Skin epidermis (tissue), 12 donors: ENCODE measurements at regions not wholly inside any gene's neighbourhood (a gene's known extent, or its start where the extent isn't known, plus 50 kb on each side); places are given as distances from the start of the nearest gene placed in this dataset.
"Not testable (repeated sequence)": the region's sequence is repeated elsewhere in the genome, so short reads cannot be mapped to it uniquely, and the experiment has no call there.

Experiments used
- H3K27ac ChIP-seq, 21 experiments: fragments of 200-600 bp; sonication (generic) in 11 of 21; one replicate each; pipeline ENCODE4 v1.5.0; 2020; ENCODE audit warnings: mild to moderate bottlenecking in 3 of 21, inconsistent platforms in 2 of 21, moderate library complexity in 2 of 21
- H3K4me3 ChIP-seq, 7 experiments: fragments of 200-600 bp; sonication (generic) in 2 of 7; one replicate each; pipeline ENCODE4 v1.5.0; 2020; ENCODE audit warnings: inconsistent platforms in 2 of 7, mild to moderate bottlenecking in 2 of 7, moderate library complexity in 1 of 7

- no peak overlapping the region for H3K4me3 ChIP-seq
- no peak overlapping the region for H3K27ac ChIP-seq
Observed at GRCh38 chr12:38016602-38017001, 300.0 kb upstream of the ALG10B start.

GRCh38 chr12:38025916-38026315, 290.7 kb upstream of the ALG10B start:
- no peak overlapping the region for H3K4me3 ChIP-seq
- no peak overlapping the region for H3K27ac ChIP-seq

DNA sequence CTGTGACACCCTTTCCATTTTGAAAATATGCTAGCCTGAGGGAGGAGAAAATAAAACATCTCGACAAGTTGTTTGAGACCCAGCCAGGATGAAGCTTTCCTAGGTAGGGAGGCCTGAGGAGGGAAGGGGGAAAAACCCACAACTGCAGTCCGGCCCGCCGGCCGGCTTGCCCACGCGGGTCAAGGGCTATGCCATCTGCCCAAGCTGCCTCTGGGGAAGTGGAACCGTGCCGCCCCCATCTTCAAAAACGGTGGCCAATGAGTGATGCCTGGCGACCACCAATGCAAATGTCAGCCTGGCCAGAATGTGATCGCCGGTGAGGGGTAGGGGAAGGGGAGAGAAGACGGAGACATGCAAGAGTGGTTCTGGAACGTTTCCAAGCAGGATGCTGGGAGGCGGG, 263.5 kb upstream of the ALG10B start:
- Histone ChIP-seq H3K27ac (no peak overlapping the region), H3K4me3 (no peak overlapping the region)

DNA sequence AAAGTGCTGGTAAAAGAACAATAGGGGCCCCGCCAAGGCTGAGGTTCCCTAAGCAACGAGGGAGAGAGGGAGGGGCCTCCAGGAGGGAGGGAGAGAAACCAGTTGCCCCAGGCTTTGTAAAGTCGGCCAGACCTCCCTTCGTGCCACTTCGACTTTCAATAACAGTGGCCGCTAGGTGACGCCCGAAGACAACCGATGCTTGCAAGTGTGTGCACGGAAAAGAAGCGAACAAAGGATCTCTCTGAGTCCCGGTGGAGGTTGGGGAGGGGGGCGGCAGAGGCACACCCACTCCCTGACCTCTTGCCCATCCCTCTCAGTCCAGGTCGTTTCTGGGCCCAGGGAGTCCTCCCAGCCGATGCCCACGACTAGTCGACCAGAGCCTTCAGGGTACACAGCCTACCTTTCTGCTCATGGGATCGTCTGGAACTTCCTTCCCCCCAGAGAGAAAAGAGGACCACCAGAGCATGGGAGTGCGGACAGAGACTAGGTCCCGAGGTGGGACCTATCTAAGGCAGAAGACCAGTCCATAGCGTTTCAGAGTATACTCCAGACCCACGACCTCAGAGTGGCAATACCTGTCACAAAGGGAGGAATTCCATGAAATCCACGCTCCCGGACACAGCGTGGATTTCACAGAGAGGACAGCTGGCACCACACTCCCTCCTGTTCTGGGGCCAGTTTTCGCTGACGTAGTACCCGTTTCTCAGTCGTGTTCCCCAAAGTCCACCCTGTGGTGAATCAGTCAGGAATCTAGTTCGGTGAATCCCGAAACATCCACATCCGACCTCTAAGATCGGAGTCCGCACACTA, 262.7 kb upstream of the ALG10B start:
- Histone ChIP-seq H3K27ac (no peak overlapping the region), H3K4me3 (no peak overlapping the region)

- H3K27ac ChIP-seq = no peak overlapping the region
- no peak overlapping the region for H3K4me3 ChIP-seq
Observed at GRCh38 chr12:38056701-38057689, 259.6 kb upstream of the ALG10B start.

GRCh38 chr12:38099686-38100085, 216.9 kb upstream of the ALG10B start:
- Histone ChIP-seq H3K27ac (no peak overlapping the region), H3K4me3 (no peak overlapping the region)

GRCh38 chr12:38101753-38102152, 214.8 kb upstream of the ALG10B start:
- Histone ChIP-seq H3K4me3 (no peak overlapping the region), H3K27ac (no peak overlapping the region)

DNA sequence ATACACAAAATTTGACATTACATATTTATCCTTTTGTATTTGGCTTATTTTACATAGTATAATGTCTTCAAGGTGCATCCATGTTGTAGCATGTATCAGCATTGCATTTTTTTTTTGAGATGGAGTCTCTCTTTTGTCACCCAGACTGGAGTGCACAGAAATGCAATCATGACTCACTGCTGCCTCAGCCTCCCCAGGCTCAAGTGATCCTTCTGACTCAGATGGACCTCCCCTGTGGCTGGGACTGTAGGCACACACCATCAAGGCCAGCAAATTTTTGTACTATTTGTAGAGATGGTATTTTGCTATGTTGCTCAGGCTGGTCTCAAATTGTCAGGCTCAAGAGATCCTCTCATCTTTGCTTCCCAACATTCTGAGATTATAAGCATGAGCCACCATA, 214.4 kb upstream of the ALG10B start:
- no peak overlapping the region for H3K27ac ChIP-seq
- no peak overlapping the region for H3K4me3 ChIP-seq

GRCh38 chr12:38110026-38110699, 206.4 kb upstream of the ALG10B start:
- Histone ChIP-seq H3K27ac (no peak overlapping the region), H3K4me3 (no peak overlapping the region)

DNA sequence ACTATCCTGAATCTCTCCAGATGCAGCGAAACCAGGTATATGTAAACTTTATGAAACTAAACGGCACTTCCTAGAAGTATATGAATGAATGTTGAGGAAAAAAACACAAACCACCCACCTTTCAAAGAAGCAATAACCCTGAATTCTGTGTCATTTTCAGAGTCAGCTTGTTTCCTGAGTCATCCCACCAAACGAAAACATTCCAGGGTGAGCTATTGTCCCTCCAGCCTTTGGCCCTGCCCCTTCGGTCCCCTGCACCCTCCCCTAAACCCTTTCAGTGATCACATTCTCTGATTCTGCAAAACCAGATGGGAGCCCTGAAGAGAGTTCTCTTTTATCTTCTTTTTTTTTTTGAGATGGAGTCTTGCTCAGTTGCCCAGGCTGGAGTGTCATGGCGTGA, 202.6 kb upstream of the ALG10B start:
- Histone ChIP-seq H3K27ac (no peak overlapping the region), H3K4me3 (no peak overlapping the region)

- no peak overlapping the region for H3K4me3 ChIP-seq
- no peak overlapping the region for H3K27ac ChIP-seq
Observed at GRCh38 chr12:38116968-38117367, 199.6 kb upstream of the ALG10B start.

DNA sequence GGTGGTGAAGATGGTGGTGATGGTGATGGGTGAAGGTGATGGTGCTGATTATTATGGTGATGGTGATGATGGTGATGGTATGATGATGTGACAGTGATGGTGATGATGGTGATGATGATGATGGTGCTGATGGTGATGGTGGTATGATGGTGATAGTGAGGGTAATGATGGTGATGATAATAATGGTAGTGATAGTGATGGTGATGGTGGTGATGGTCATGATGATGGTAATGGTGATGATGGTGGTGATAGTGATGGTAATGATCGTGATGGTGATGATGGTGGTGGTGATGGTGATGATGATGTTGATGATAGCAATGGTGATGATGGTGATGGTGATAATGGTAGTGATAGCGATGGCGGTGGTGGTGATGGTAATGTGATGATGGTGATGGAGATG, 197.9 kb upstream of the ALG10B start:
- H3K27ac ChIP-seq = no peak overlapping the region
- H3K4me3 ChIP-seq = no peak overlapping the region

- Histone ChIP-seq H3K27ac (no peak overlapping the region), H3K4me3 (no peak overlapping the region)
Observed at GRCh38 chr12:38120438-38120837, 196.1 kb upstream of the ALG10B start.

DNA sequence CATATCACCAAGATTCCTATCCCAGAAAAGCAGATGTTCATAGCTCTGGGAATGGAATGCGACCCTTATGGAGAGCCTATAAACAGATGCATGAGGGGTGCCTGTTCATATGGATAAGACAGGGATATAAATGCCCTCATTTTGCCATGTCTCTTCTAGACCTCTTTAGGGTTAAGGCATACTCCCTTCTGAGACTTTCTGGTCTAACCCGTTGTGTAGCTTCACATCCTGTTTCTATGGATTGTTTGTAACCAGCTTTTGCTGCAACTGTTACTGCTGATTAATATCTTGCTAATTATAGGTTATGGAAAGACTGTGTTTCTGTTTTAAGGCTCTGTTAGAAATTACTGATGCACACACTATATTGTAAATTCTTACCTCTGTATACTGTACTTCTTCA, 193.5 kb upstream of the ALG10B start:
- H3K27ac ChIP-seq, H3K4me3 ChIP-seq: not testable (repeated sequence)

- no peak overlapping the region for H3K27ac ChIP-seq
- H3K4me3 ChIP-seq = no peak overlapping the region
Observed at GRCh38 chr12:38123566-38124246, 192.9 kb upstream of the ALG10B start.

DNA sequence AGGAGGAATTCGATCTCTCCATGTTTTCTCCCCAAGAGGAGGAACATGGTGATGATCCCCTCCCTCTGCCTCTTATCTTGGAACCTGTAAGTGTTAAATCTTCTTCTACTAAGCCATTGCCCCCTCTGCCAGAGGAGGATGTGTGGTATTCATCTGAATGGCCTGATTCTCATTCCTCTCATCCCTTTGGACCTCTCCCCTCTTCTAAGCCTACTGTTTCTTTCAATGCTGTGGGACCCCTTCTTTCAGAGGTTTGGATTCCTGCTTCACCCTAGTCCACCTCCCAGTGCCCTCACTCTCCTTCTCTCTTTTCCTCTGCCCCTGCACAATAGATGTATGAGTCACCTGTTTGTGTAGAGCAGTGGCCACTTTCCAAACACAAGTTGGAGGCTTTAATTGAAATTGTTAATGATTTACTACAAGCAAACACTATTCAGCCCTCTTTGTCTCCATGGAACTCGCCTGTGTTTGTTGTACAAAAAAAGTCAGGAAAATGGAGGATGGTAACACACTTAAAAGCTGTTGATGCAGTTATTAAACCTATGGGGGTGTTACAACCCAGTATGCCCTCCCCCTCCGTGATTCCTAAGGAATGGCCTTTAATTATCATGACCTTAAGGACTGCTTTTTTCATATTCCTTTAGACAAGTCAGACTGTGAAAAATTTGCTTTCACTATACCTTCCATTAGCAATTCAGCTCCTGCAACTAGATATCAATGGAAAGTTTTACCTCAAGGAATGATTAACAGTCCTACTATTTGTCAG, 192.1 kb upstream of the ALG10B start:
- Histone ChIP-seq H3K27ac (no peak overlapping the region), H3K4me3 (no peak overlapping the region)

- Histone ChIP-seq H3K4me3 (no peak overlapping the region), H3K27ac (no peak overlapping the region)
Observed at GRCh38 chr12:38132139-38132538, 184.4 kb upstream of the ALG10B start.

DNA sequence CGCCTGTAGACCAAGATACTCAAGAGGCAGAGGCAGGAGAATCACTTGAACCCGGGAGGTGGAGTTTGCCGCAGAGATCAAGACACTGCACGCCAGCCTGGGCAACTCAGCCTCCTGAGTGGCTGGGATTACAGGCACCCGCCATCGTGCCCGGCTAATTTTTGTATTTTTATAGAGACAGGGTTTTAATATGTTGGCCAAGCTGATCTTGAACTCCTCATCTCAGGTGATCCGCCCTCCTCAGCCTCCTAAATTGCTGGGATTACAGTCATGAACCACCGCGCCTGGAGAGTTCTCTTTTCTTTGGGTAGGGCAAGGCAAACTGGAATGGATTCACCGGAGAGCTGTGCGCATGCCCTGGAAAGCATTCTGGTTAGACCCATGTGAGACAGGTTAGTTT, 179.3 kb upstream of the ALG10B start:
- Histone ChIP-seq H3K4me3 (no peak overlapping the region), H3K27ac (no peak overlapping the region)

DNA sequence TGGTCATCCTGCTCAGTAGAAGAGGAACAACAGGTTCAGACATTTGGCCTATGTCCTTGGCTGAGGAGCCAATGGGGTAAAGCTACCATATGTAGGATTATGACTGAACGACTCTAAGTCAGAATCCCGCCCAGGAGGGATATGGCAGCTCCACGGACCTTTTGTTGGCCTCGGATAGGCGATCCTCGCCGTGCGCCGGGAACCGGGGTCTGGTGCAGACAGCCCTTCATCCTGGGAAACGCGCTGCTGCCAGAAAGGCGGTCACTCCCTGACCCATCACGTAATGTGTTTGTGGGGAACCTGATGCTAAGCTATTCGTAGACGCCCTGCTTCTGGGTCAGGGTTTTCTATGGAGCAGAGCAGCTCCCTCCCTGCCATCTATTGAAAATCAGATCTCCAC, 178.9 kb upstream of the ALG10B start:
- Histone ChIP-seq H3K27ac (no peak overlapping the region), H3K4me3 (peak overlapping the region in 1 of 7 experiments; percentile 25)
